HepG2 (cell line): ENCODE measurements at regions not wholly inside any gene's neighbourhood (a gene's known extent, or its start where the extent isn't known, plus 50 kb on each side); places are given as distances from the start of the nearest gene placed in this dataset.

Experiments used
- ATAC-seq: fragments of 200-7000 bp; cut with Tn5 transposase; 3 replicates; pipeline ENCODE4 v1.9.1; 2020; ENCODE audit warnings: mild to moderate bottlenecking, moderate library complexity
- BruUV-seq: library from RNA; stranded (reverse); fragments of 400-500 nt; replicated peaks from 2 replicates; lab custom pipeline; 2021; lab: Mats Ljungman, UMichigan
- CTCF ChIA-PET: fragments of 300-600 bp; formaldehyde crosslinking; extraction: SDS; loops from one replicate; lab custom pipeline; 2021; ENCODE audit warnings: low total read pairs, inconsistent platforms, low intra/inter-chr PET ratio; lab: Yijun Ruan, JAX
- POLR2A ChIA-PET: fragments of 350-600 bp; sonication (Branson Sonifier 250); formaldehyde crosslinking; loops from one replicate; lab custom pipeline; 2020; ENCODE audit warnings: antibody characterized with exemption, inconsistent platforms; lab: Yijun Ruan, JAX
- DNase-seq: peaks from one replicate; pipeline ENCODE4 v3.0.0-alpha.2; 2015; ENCODE audit warnings: low spot score
- FAIRE-seq: peaks from 3 replicates; lab custom pipeline; 2011; peaks lifted over from hg19 to GRCh38; lab: Jason Lieb, UNC
- H2AFZ ChIP-seq: one replicate; pipeline ENCODE4 v1.6.1; 2011; ENCODE audit warnings: low read length, inconsistent platforms
- H3K27ac ChIP-seq: fragments of 300-600 bp; 3 replicates; pipeline ENCODE4 v1.8.0; 2011; ENCODE audit warnings: mixed run types, mild to moderate bottlenecking, mixed read lengths, low read length, inconsistent platforms; ENCODE audit not compliant: insufficient read depth; ENCODE audit errors: extremely low read length
- H3K27me3 ChIP-seq, 2 experiments: fragments of 200-600 bp in 1 of 2; 2 replicates in 1 of 2; 3 replicates in 1 of 2; pipeline versions ENCODE4 v1.6.0 to v1.8.0; 2011; ENCODE audit warnings: low read length in 2 of 2, mild to moderate bottlenecking in 2 of 2, moderate library complexity in 2 of 2, inconsistent platforms in 1 of 2; ENCODE audit not compliant: insufficient read depth in 2 of 2, control insufficient read depth in 1 of 2
- H3K36me3 ChIP-seq, 2 experiments: fragments of 200-600 bp in 1 of 2; replicated peaks in 1 of 2; 2 replicates in 1 of 2; 3 replicates in 1 of 2; pipeline versions ENCODE4 v1.5.1 to v1.8.0; 2011; ENCODE audit warnings: low read length in 2 of 2, inconsistent platforms in 1 of 2; ENCODE audit not compliant: insufficient read depth in 2 of 2, control insufficient read depth in 1 of 2
- H3K4me1 ChIP-seq: 2 replicates; pipeline ENCODE4 v1.5.1; 2012; ENCODE audit warnings: low read length, inconsistent platforms; ENCODE audit not compliant: insufficient read depth
- H3K4me2 ChIP-seq: 2 replicates; pipeline ENCODE4 v1.6.0; 2011; ENCODE audit warnings: low read depth, low read length, inconsistent platforms
- H3K4me3 ChIP-seq, 3 experiments: fragments of 200-600 bp in 1 of 3; sonication (generic), shearing (Covaris generic) in 1 of 3; replicated peaks in 1 of 3; 2 replicates each; pipeline ENCODE4 v1.5.1; 2011 to 2016; ENCODE audit warnings: low read length in 3 of 3, inconsistent platforms in 2 of 3, low read depth in 2 of 3, mild to moderate bottlenecking in 2 of 3, control low read depth in 1 of 3, mixed read lengths in 1 of 3; ENCODE audit not compliant: insufficient read depth in 1 of 3
- H3K79me2 ChIP-seq: one replicate; pipeline ENCODE4 v1.6.1; 2011; ENCODE audit warnings: low read length, inconsistent platforms; ENCODE audit not compliant: insufficient read depth
- H3K9ac ChIP-seq: 2 replicates; pipeline ENCODE4 v1.6.0; 2011; ENCODE audit warnings: mild to moderate bottlenecking, low read depth, low read length, inconsistent platforms; ENCODE audit not compliant: insufficient read depth
- H3K9me3 ChIP-seq: 2 replicates; pipeline ENCODE4 v1.5.1; 2012; ENCODE audit warnings: mild to moderate bottlenecking, low read length
- H4K20me1 ChIP-seq: 2 replicates; pipeline ENCODE4 v1.6.0; 2011; ENCODE audit warnings: inconsistent platforms, mild to moderate bottlenecking, low read length, moderate library complexity; ENCODE audit not compliant: insufficient read depth
- HNF4A ChIP-seq: sonication (generic); formaldehyde crosslinking; IDR thresholded peaks from 2 replicates; pipeline ENCODE4 v1.4.0; 2020; ENCODE audit warnings: missing genetic modification reagents
- POLR2AphosphoS2 ChIP-seq: IDR thresholded peaks from 2 replicates; pipeline ENCODE4 v1.6.1; 2011; ENCODE audit warnings: low read depth, low read length, improper control_type of control experiment
- RORA ChIP-seq: sonication (generic); formaldehyde crosslinking; IDR thresholded peaks from 2 replicates; pipeline ENCODE4 v1.5.0; 2020; ENCODE audit warnings: mild to moderate bottlenecking, missing genetic modification reagents, moderate library complexity
- SP5 ChIP-seq: IDR thresholded peaks from 2 replicates; pipeline ENCODE4 v1.6.1; 2016; ENCODE audit warnings: low read depth, borderline replicate concordance
- SRSF1 ChIP-seq: fragments of 200-400 bp; formaldehyde crosslinking; optimal IDR thresholded peaks from 2 replicates; pipeline ENCODE3; 2017; ENCODE audit warnings: mild to moderate bottlenecking, low read depth, low read length, moderate library complexity
- ZNF263 ChIP-seq: sonication (generic); formaldehyde crosslinking; IDR thresholded peaks from 2 replicates; pipeline ENCODE4 v1.4.0; 2020; ENCODE audit warnings: missing genetic modification reagents
- ZNF335 ChIP-seq: sonication (generic); formaldehyde crosslinking; IDR thresholded peaks from 2 replicates; pipeline ENCODE4 v1.4.0; 2020; ENCODE audit warnings: missing genetic modification reagents
- ZNF564 ChIP-seq: sonication (generic); formaldehyde crosslinking; IDR thresholded peaks from 2 replicates; pipeline ENCODE4 v1.8.1; 2023; ENCODE audit warnings: mild to moderate bottlenecking, missing genetic modification reagents
- ZSCAN20 ChIP-seq: sonication (generic); formaldehyde crosslinking; IDR thresholded peaks from 2 replicates; pipeline ENCODE4 v1.4.0; 2020; ENCODE audit warnings: missing genetic modification reagents, mild to moderate bottlenecking, borderline replicate concordance
- WGBS: methylation state at CpG from one replicate; pipeline ENCODE4 v1.1.6; 2017; ENCODE audit warnings: low lambda C conversion rate; 5-methylcytosine and 5-hydroxymethylcytosine counted together
- in situ Hi-C: cut with HindIII; loops from 2 replicates; pipeline ENCODE4 v1.10.0; 2017; ENCODE audit warnings: low pct_unique_long_range_greater_than_20kb; ENCODE audit not compliant: extremely low pct_ligation_motif_present
- intact Hi-C: fragments of 100-400 bp; cut with micrococcal nuclease; formaldehyde crosslinking; loops from one replicate; pipeline ENCODE4 v1.10.0; 2022; ENCODE audit not compliant: unreplicated experiment

DNA sequence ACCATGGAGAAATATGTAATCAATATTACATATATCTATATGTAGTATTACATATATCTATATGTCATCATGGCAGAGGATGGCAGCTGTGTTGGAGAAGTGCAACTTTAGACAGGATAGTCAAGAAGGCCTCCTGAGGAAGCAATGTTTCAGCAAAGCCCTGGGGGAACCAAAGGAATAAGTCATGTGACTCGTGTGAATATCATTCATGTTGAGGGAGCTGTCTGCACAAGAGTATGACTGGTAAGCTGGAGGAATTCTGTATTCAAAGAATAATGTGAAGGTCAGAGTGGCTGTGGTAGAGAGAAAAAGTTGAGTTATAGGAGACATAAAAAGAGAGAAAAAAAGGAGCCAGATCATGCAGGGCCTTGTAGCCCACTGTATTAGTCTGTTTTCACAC, 92.9 kb upstream of the EDNRA start:
- FAIRE-seq = no peak
- WGBS = 0% methylated on average over 1 of the region's 1 CpG
- no peak overlapping the region for H2AFZ ChIP-seq
- H3K36me3 ChIP-seq = no peaks in the 10 kb centered on the region
- no peak for TF ChIP-seq POLR2AphosphoS2
- no peak for TF ChIP-seq SRSF1
- TF ChIP-seq SP5 (CRISPR knock-in tag) = no peak
- TF ChIP-seq ZNF335 (CRISPR knock-in tag) = no peak
- no peak for TF ChIP-seq RORA
- in situ Hi-C loops = no loop called here
- no peak overlapping the region for H3K9ac ChIP-seq
- no peaks in the 10 kb centered on the region for H3K79me2 ChIP-seq
- no peaks in the 10 kb centered on the region for H3K27me3 ChIP-seq
- ChIA-PET POLR2A (no interaction called here), CTCF (no interaction called here)
- H3K4me3 ChIP-seq = no peak overlapping the region
- BruUV-seq = no TSS peak
- no peak overlapping the region for H3K4me2 ChIP-seq
- no peaks in the 10 kb centered on the region for H3K4me1 ChIP-seq
- H4K20me1 ChIP-seq = no peaks in the 10 kb centered on the region
- no peaks in the 10 kb centered on the region for H3K9me3 ChIP-seq
- ATAC-seq = no peak
- intact Hi-C loops = no loop called here
- H3K27ac ChIP-seq = no peak overlapping the region
- DNase-seq = no peak

DNA sequence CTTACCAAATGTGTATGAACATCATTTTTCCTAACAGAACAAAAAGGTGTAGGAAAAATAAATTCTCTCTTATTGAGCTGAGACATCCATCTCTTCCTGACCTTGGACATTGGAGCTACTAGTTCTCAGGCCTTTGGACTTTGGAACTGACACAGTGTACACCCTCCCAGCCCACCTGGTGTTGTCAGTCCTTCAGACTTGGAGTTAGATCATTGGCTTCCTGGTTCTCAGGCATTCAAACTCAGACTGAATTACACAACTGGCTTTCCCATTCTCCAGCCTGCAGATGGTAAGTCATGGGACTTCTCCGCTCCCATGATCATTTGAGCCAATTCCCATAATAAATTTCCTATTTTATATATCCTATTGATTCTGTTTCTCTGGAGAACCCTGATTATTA, 84.8 kb upstream of the EDNRA start:
- H3K9ac ChIP-seq = no peak overlapping the region
- H3K4me3 ChIP-seq = no peak overlapping the region
- peaks cover 11% of the 10 kb centered on the region; the same call in 1 of the 2 replicates for H3K4me1 ChIP-seq
- no peak for FAIRE-seq
- no peaks in the 10 kb centered on the region for H3K27me3 ChIP-seq
- TF ChIP-seq ZNF263 (CRISPR knock-in tag) (no peak), HNF4A (CRISPR knock-in tag) (peak; percentile 63), ZSCAN20 (no peak), ZNF564 (CRISPR knock-in tag) (peak; percentile 59; the same call in 1 of the 2 replicates)
- ATAC-seq = no peak
- H4K20me1 ChIP-seq = no peaks in the 10 kb centered on the region
- BruUV-seq = no TSS peak
- no peaks in the 10 kb centered on the region for H3K36me3 ChIP-seq
- H3K9me3 ChIP-seq = peaks cover 4% of the 10 kb centered on the region; the same call in 1 of the 2 replicates
- no peak overlapping the region for H3K4me2 ChIP-seq
- no peak overlapping the region for H3K27ac ChIP-seq
- POLR2A ChIA-PET = no interaction called here
- no peak overlapping the region for H2AFZ ChIP-seq
- H3K79me2 ChIP-seq = no peaks in the 10 kb centered on the region
- no peak for DNase-seq
- CTCF ChIA-PET = no interaction called here
- intact Hi-C loops = no loop called here
- in situ Hi-C loops = no loop called here
- 0% methylated on average over 1 of the region's 1 CpG for WGBS
